ENCODE measurements at regions not wholly inside any gene's neighbourhood (a gene's known extent, or its start where the extent isn't known, plus 50 kb on each side); places are given as distances from the start of the nearest gene placed in this dataset.
"Not testable (repeated sequence)": the region's sequence is repeated elsewhere in the genome, so short reads cannot be mapped to it uniquely, and the experiment has no call there.

GRCh38 chr13:111658145-111659100, 338.0 kb downstream of the TEX29 start:
- DNase-seq (ENCODE audit: low read depth in 2 of 3, low spot score in 2 of 3) = no peak

- DNase-seq (ENCODE audit: low read depth in 2 of 3, low spot score in 2 of 3) = no peak
These were observed 338.9 kb downstream of the TEX29 start for GRCh38 chr13:111659219-111659775.

- no peak for DNase-seq (ENCODE audit: low read depth in 2 of 3, low spot score in 2 of 3)
These were observed 339.4 kb downstream of the TEX29 start for GRCh38 chr13:111659842-111660241.

GRCh38 chr13:111661052-111661451, 340.6 kb downstream of the TEX29 start:
- DNase-seq (ENCODE audit: low read depth in 2 of 3, low spot score in 2 of 3) = no peak

- no peak for DNase-seq (ENCODE audit: low read depth in 2 of 3, low spot score in 2 of 3)
These were observed 341.3 kb downstream of the TEX29 start for GRCh38 chr13:111661776-111662175.

- no peak for DNase-seq (ENCODE audit: low read depth in 2 of 3, low spot score in 2 of 3)
These were observed 342.0 kb downstream of the TEX29 start for GRCh38 chr13:111662451-111662850.

GRCh38 chr13:111662895-111663294, 342.5 kb downstream of the TEX29 start:
- DNase-seq (ENCODE audit: low read depth in 2 of 3, low spot score in 2 of 3) = no peak

- no peak for DNase-seq (ENCODE audit: low read depth in 2 of 3, low spot score in 2 of 3)
These were observed 343.1 kb downstream of the TEX29 start for GRCh38 chr13:111663505-111663904.

GRCh38 chr13:111663953-111664421, 343.5 kb downstream of the TEX29 start:
- no peak for DNase-seq (ENCODE audit: low read depth in 2 of 3, low spot score in 2 of 3)

GRCh38 chr13:111664696-111665095, 344.3 kb downstream of the TEX29 start:
- no peak for DNase-seq (ENCODE audit: low read depth in 2 of 3, low spot score in 2 of 3)

- no peak for DNase-seq (ENCODE audit: low read depth in 2 of 3, low spot score in 2 of 3)
These were observed 345.3 kb downstream of the TEX29 start for GRCh38 chr13:111665691-111666095.

- DNase-seq (ENCODE audit: low read depth in 2 of 3, low spot score in 2 of 3) = no peak
These were observed 345.8 kb downstream of the TEX29 start for GRCh38 chr13:111666164-111666776.

GRCh38 chr13:111667757-111668156, 347.3 kb downstream of the TEX29 start:
- no peak for DNase-seq (ENCODE audit: low read depth in 2 of 3, low spot score in 2 of 3)

GRCh38 chr13:111668451-111668850, 348.0 kb downstream of the TEX29 start:
- DNase-seq (ENCODE audit: low read depth in 2 of 3, low spot score in 2 of 3) = no peak

GRCh38 chr13:111672198-111672597, 351.8 kb downstream of the TEX29 start:
- not testable (repeated sequence) for DNase-seq (ENCODE audit: low read depth in 2 of 3, low spot score in 2 of 3)

GRCh38 chr13:111678120-111678882, 357.9 kb downstream of the TEX29 start:
- not testable (repeated sequence) for DNase-seq (ENCODE audit: low read depth in 2 of 3, low spot score in 2 of 3)

GRCh38 chr13:111679645-111680044, 359.2 kb downstream of the TEX29 start:
- DNase-seq (ENCODE audit: low read depth in 2 of 3, low spot score in 2 of 3) = not testable (repeated sequence)

GRCh38 chr13:111680100-111680499, 359.7 kb downstream of the TEX29 start:
- not testable (repeated sequence) for DNase-seq (ENCODE audit: low read depth in 2 of 3, low spot score in 2 of 3)

GRCh38 chr13:111692028-111692427, 371.6 kb downstream of the TEX29 start:
- DNase-seq (ENCODE audit: low read depth in 2 of 3, low spot score in 2 of 3) = not testable (repeated sequence)

GRCh38 chr13:111696121-111696520, 370.8 kb upstream of the SOX1 start:
- DNase-seq (ENCODE audit: low read depth in 2 of 3, low spot score in 2 of 3) = not testable (repeated sequence)

- not testable (repeated sequence) for DNase-seq (ENCODE audit: low read depth in 2 of 3, low spot score in 2 of 3)
These were observed 364.9 kb upstream of the SOX1 start for GRCh38 chr13:111702059-111702458.

Data from activated CD8-positive, alpha-beta memory T cell treated with anti-CD3 and anti-CD28 coated beads for 48 hours (primary cell).